DMS79 (cell line): ENCODE measurements at regions not wholly inside any gene's neighbourhood (a gene's known extent, or its start where the extent isn't known, plus 50 kb on each side); places are given as distances from the start of the nearest gene placed in this dataset.

ENCODE experiments used
- DNase-seq: peaks from one replicate; lab custom pipeline; 2025; lab: John Stamatoyannopoulos, UW

DNA sequence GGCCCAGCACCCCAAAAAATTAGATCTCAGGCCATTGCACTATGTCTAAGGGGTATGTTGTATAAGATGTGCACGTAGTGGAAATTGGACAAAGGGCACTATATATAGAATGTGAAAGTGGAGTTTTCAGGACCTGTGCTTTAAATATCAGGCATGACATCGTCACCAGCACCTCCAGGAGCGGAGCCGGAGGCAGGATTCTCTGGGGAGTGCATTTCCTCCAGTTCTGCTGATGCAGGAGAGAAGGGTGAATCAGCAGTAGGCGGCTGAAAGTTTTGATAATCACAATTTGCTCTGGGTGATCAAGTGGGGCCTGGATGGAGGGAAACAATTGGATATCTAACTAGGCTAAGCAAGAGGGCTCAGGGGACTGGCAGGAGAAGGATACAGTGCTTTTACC is 69.1 kb upstream of the NTM start:
- DNase-seq: no peak

- no peak for DNase-seq
Observed at GRCh38 chr11:131302836-131303235, 67.6 kb upstream of the NTM start.

- DNase-seq: no peak
Observed at GRCh38 chr11:131303611-131304119, 66.8 kb upstream of the NTM start.

GRCh38 chr11:131305005-131305404 is 65.4 kb upstream of the NTM start:
- DNase-seq: no peak

DNA sequence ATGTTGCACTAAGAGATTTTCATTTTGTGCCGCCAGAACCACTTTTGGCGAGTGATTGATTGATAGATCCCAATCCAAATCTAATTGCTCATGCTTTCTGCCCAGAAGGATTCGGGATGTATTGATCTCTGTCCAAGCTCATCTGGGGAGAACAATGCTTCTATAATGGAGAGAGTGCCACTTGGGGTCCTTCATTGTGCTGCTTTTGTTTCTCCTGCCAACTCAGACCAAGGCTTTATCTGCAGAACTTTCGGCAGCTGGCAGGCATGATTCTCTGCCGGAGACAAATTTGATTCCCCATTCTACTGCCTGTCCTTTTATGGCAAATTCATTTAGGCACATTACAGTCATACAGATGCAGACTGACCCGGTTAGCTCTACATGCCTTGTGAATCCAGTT is 62.9 kb upstream of the NTM start:
- DNase-seq: no peak

DNA sequence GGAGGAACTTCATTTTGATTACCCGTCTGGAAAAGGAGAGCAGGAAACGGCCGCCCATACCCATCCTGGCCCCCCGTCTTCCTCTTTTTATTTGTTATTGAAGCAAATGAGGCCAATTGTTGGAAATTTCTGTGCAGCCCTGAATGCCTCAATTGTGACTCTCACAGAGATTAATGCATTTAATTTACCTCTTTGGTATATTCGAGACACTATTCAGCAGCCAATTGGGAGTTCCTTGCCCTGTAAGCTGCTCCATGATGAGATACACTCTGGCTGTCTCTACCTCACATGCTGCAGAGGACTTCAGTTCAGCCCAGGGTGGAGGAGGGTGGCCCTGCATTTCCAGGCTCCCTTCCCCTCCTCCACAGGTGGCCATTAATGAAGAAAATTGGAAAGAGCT is 60.6 kb upstream of the NTM start:
- no peak for DNase-seq

- DNase-seq: peak; percentile 97
Observed at GRCh38 chr11:131311776-131312514, 58.5 kb upstream of the NTM start.
